ENCODE measurements at regions not wholly inside any gene's neighbourhood (a gene's known extent, or its start where the extent isn't known, plus 50 kb on each side); places are given as distances from the start of the nearest gene placed in this dataset.

GRCh38 chr15:63434576-63435186 lies 53.0 kb upstream of the CA12 start:
- BruUV-seq (replicated peaks) = no TSS peak
- Histone ChIP-seq H4K91ac (ENCODE audit: insufficient read depth, low read depth, low read length) (no peak overlapping the region), H3K56ac (ENCODE audit: extremely low read depth, insufficient read depth, low read length) (no peak overlapping the region), H3K4me1 (ENCODE audit: control insufficient read depth, insufficient read depth, low read length) (peaks cover 15% of the 10 kb centered on the region), H3K36me3 (ENCODE audit: control insufficient read depth, insufficient read depth, low read length) (no peaks in the 10 kb centered on the region), H2AFZ (replicated peaks; ENCODE audit: low read length, poor library complexity) (no peak overlapping the region), H3K4me3 (ENCODE audit: insufficient read depth, low read depth, low read length) (no peak overlapping the region), H3K18ac (ENCODE audit: low read depth, low read length) (no peak overlapping the region), H2BK120ac (ENCODE audit: low read depth, low read length) (no peak overlapping the region), H3K27me3 (ENCODE audit: control insufficient read depth, insufficient read depth, low read length) (peaks cover 3% of the 10 kb centered on the region; the same call in 1 of the 2 replicates), H3K27ac (ENCODE audit: insufficient read depth, low read length) (no peak overlapping the region), H2AK5ac (ENCODE audit: low read depth, low read length) (0 out of 2 replicates have a peak overlapping the region, but pooled peaks have one; percentile 13), H3K9ac (ENCODE audit: low read depth, low read length) (no peak overlapping the region), H3K14ac (replicated peaks; ENCODE audit: low read depth, low read length) (no peak overlapping the region), H3K23ac (ENCODE audit: low read depth, low read length) (no peak overlapping the region), H2AK9ac (replicated peaks; ENCODE audit: low read depth, low read length, poor library complexity) (no peak overlapping the region), H4K5ac (ENCODE audit: low read depth, low read length) (no peak overlapping the region), H4K20me1 (ENCODE audit: insufficient read depth, low read length) (no peaks in the 10 kb centered on the region), H3K4ac (ENCODE audit: low read depth, low read length) (no peak overlapping the region), H3K4me2 (ENCODE audit: low read depth, low read length) (no peak overlapping the region), H2BK5ac (ENCODE audit: low read depth, low read length, poor library complexity, severe bottlenecking) (no peak overlapping the region), H4K8ac (ENCODE audit: low read depth in 2 of 2, low read length in 2 of 2) (no peak overlapping the region), H2BK20ac (ENCODE audit: low read depth, low read length) (no peak overlapping the region), H2BK15ac (ENCODE audit: low read depth, low read length) (no peak overlapping the region), H3K79me1 (ENCODE audit: low read depth in 1 of 2, low read length in 2 of 2) (no peaks in the 10 kb centered on the region), H3K9me3 (ENCODE audit: control insufficient read depth, insufficient read depth, low read length) (no peaks in the 10 kb centered on the region), H3K9me1 (ENCODE audit: insufficient read depth, low read length) (peaks cover 4% of the 10 kb centered on the region)
- DNase-seq = no peak
- CTCF ChIA-PET = no interaction called here
- TF ChIP-seq MXI1 (IDR thresholded peaks at IDR 0.05; ENCODE audit: borderline replicate concordance, low read depth, low read length) = no peak
- no peak for TF ChIP-seq RAD21 (IDR thresholded peaks at IDR 0.05; ENCODE audit: low read length)
- no peak for TF ChIP-seq CHD1 (IDR thresholded peaks at IDR 0.05; ENCODE audit: low read depth, low read length)
- TF ChIP-seq CEBPB (IDR thresholded peaks at IDR 0.05; ENCODE audit: low read depth, low read length) = no peak
- TF ChIP-seq MAZ (IDR thresholded peaks at IDR 0.05; ENCODE audit: borderline replicate concordance, low read depth, low read length) = no peak
- TF ChIP-seq USF2 (IDR thresholded peaks at IDR 0.05; ENCODE audit: low read depth, low read length) = no peak
- TF ChIP-seq FOS (IDR thresholded peaks at IDR 0.05; ENCODE audit: low read depth, low read length) = no peak
- TF ChIP-seq RCOR1 (IDR thresholded peaks at IDR 0.05; ENCODE audit: insufficient replicate concordance, low read length) = no peak
- TF ChIP-seq NFE2L2 (IDR thresholded peaks at IDR 0.05; ENCODE audit: low read depth, low read length) = no peak
- TF ChIP-seq RFX5 (IDR thresholded peaks at IDR 0.05; ENCODE audit: low read depth, low read length) = no peak
- TF ChIP-seq SMC3 (IDR thresholded peaks at IDR 0.05; ENCODE audit: low read depth, low read length) = no peak
- TF ChIP-seq ELK1 (IDR thresholded peaks at IDR 0.05; ENCODE audit: borderline replicate concordance, low read depth, low read length) = no peak
- no peak for TF ChIP-seq MAFK (IDR thresholded peaks at IDR 0.05; ENCODE audit: low read depth, low read length)
- TF ChIP-seq POLR2A (IDR thresholded peaks at IDR 0.05; ENCODE audit: low read depth, low read length) = no peak
- no peak for TF ChIP-seq BHLHE40 (IDR thresholded peaks at IDR 0.05; ENCODE audit: low read depth, low read length)
- TF ChIP-seq CTCF (conservative IDR thresholded peaks at IDR 0.05; ENCODE audit: low read depth, low read length) = no peak
- intact Hi-C loops (cut with micrococcal nuclease) = no loop called here
- ATAC-seq (ENCODE audit: low read depth) = no peak
- dilution Hi-C loops (cut with HindIII; ENCODE audit: low sequenced_read_pairs, unreplicated experiment) = no loop called here
- POLR2A ChIA-PET (ENCODE audit: unreplicated experiment) = no interaction called here
- WGBS, 2 experiments (ENCODE audit: extremely low coverage in 2 of 2, insufficient read length in 1 of 2) = no CpG with 5 or more reads among the region's 4 CpGs
- in situ Hi-C loops (cut with MboI; ENCODE audit: low sequenced_read_pairs) = no loop called here
